OCI-LY1 (cell line): ENCODE measurements at regions not wholly inside any gene's neighbourhood (a gene's known extent, or its start where the extent isn't known, plus 50 kb on each side); places are given as distances from the start of the nearest gene placed in this dataset.
A peak's percentile ranks its signal among the peaks of the same experiment; 100 is the strongest.

ENCODE experiments used
- H2AFZ ChIP-seq: fragments of 200-600 bp; sonication (generic), shearing (Covaris generic); 2 replicates; pipeline ENCODE4 v1.6.0; 2014; ENCODE audit warnings: antibody characterized with exemption, mild to moderate bottlenecking, low read length
- H3F3A ChIP-seq: fragments of 200-600 bp; sonication (generic), shearing (Covaris generic); 2 replicates; pipeline ENCODE4 v1.6.0; 2014; ENCODE audit warnings: mild to moderate bottlenecking, antibody characterized with exemption, low read length, moderate library complexity; ENCODE audit not compliant: insufficient read depth
- H3K27ac ChIP-seq: fragments of 200-600 bp; sonication (generic); 2 replicates; pipeline ENCODE4 v1.5.1; 2014; ENCODE audit warnings: low read length, mixed run types, mild to moderate bottlenecking, low read depth; ENCODE audit not compliant: poor library complexity, severe bottlenecking
- H3K27me3 ChIP-seq: fragments of 200-600 bp; sonication (generic); 2 replicates; pipeline ENCODE4 v1.6.0; 2014; ENCODE audit warnings: antibody characterized with exemption, mild to moderate bottlenecking, low read length, moderate library complexity; ENCODE audit not compliant: insufficient read depth
- H3K36me3 ChIP-seq: fragments of 200-600 bp; sonication (generic); 2 replicates; pipeline ENCODE4 v1.6.1; 2014; ENCODE audit warnings: mild to moderate bottlenecking, antibody characterized with exemption, low read length, moderate library complexity, mixed read lengths; ENCODE audit not compliant: insufficient read depth
- H3K4me1 ChIP-seq: fragments of 200-600 bp; sonication (generic); 2 replicates; pipeline ENCODE4 v1.5.1; 2014; ENCODE audit warnings: mild to moderate bottlenecking, low read length, moderate library complexity; ENCODE audit not compliant: insufficient read depth, severe bottlenecking
- H3K4me2 ChIP-seq: fragments of 200-600 bp; sonication (generic), shearing (Covaris generic); 2 replicates; pipeline ENCODE4 v1.6.1; 2014; ENCODE audit warnings: low read length
- H3K4me3 ChIP-seq: fragments of 200-600 bp; sonication (generic); 2 replicates; pipeline ENCODE4 v1.5.1; 2014; ENCODE audit warnings: low read length, low read depth, mild to moderate bottlenecking, mixed read lengths; ENCODE audit not compliant: poor library complexity, severe bottlenecking
- H3K79me2 ChIP-seq: fragments of 200-600 bp; shearing (Covaris generic); 2 replicates; pipeline ENCODE4 v1.6.1; 2016; ENCODE audit warnings: mixed run types, low read length, mixed read lengths; ENCODE audit not compliant: insufficient read depth
- H3K9ac ChIP-seq: fragments of 200-600 bp; sonication (generic), shearing (Covaris generic); 2 replicates; pipeline ENCODE4 v1.6.1; 2014; ENCODE audit warnings: mild to moderate bottlenecking, low read length, mixed read lengths
- H3K9me2 ChIP-seq: fragments of 200-600 bp; sonication (generic), shearing (Covaris generic); 2 replicates; pipeline ENCODE4 v1.6.1; 2014; ENCODE audit warnings: low read depth, mild to moderate bottlenecking, low read length, mixed read lengths
- H3K9me3 ChIP-seq: fragments of 200-600 bp; shearing (Covaris generic); 2 replicates; pipeline ENCODE4 v1.6.1; 2014; ENCODE audit warnings: low read length, mixed read lengths
- H4K20me1 ChIP-seq: fragments of 200-600 bp; sonication (generic), shearing (Covaris generic); 2 replicates; pipeline ENCODE4 v1.6.0; 2016; ENCODE audit warnings: mild to moderate bottlenecking, low read length; ENCODE audit not compliant: insufficient read depth
- CTCF ChIP-seq: fragments of 200-600 bp; sonication (generic), shearing (Covaris generic); IDR thresholded peaks from 2 replicates; pipeline ENCODE4 v1.5.1; 2017; ENCODE audit warnings: mild to moderate bottlenecking, antibody characterized with exemption, low read length, moderate library complexity, mixed read lengths
- EZH2 ChIP-seq: fragments of 200-600 bp; sonication (generic), shearing (Covaris generic); IDR thresholded peaks from 2 replicates; pipeline ENCODE4 v1.8.0; 2017; ENCODE audit warnings: borderline replicate concordance, mixed run types, mild to moderate bottlenecking, antibody characterized with exemption, low read length, moderate library complexity, mixed read lengths

GRCh38 chr5:115052948-115053347 lies 116.8 kb downstream of the TRIM36 start:
- TF ChIP-seq EZH2 (no peak), CTCF (no peak)
- no peaks in the 10 kb centered on the region for H3K4me1 ChIP-seq

GRCh38 chr5:115050866-115051265 lies 118.8 kb downstream of the TRIM36 start:
- Histone ChIP-seq H3K27ac (no peak overlapping the region), H3K9ac (no peak overlapping the region), H3K4me3 (no peak overlapping the region), H4K20me1 (no peaks in the 10 kb centered on the region), H3K27me3 (no peaks in the 10 kb centered on the region), H3K36me3 (no peaks in the 10 kb centered on the region), H3K9me2 (no peaks in the 10 kb centered on the region), H3K9me3 (no peaks in the 10 kb centered on the region), H3K79me2 (no peaks in the 10 kb centered on the region), H3F3A (no peaks in the 10 kb centered on the region), H3K4me1 (no peaks in the 10 kb centered on the region), H2AFZ (no peak overlapping the region), H3K4me2 (no peak overlapping the region)
- TF ChIP-seq EZH2 (no peak), CTCF (no peak)

More at GRCh38 chr5:115052948-115053347, 116.8 kb downstream of the TRIM36 start:
- Histone ChIP-seq H2AFZ (no peak overlapping the region), H3K79me2 (no peaks in the 10 kb centered on the region), H3K9me3 (no peaks in the 10 kb centered on the region), H3K4me2 (no peak overlapping the region), H3K9ac (no peak overlapping the region), H3K27ac (no peak overlapping the region), H3K4me3 (no peak overlapping the region), H3F3A (no peaks in the 10 kb centered on the region), H4K20me1 (no peaks in the 10 kb centered on the region), H3K36me3 (no peaks in the 10 kb centered on the region), H3K9me2 (no peaks in the 10 kb centered on the region), H3K27me3 (no peaks in the 10 kb centered on the region)

- Histone ChIP-seq H3K4me1 (no peaks in the 10 kb centered on the region), H3K27ac (no peak overlapping the region), H3K9me2 (no peaks in the 10 kb centered on the region), H3K4me2 (no peak overlapping the region), H3K27me3 (no peaks in the 10 kb centered on the region), H3K9ac (no peak overlapping the region), H3K9me3 (no peaks in the 10 kb centered on the region), H3F3A (no peaks in the 10 kb centered on the region), H4K20me1 (no peaks in the 10 kb centered on the region), H2AFZ (no peak overlapping the region), H3K36me3 (no peaks in the 10 kb centered on the region), H3K4me3 (no peak overlapping the region), H3K79me2 (no peaks in the 10 kb centered on the region)
- peak; percentile 34; the same call in 1 of the 2 replicates for TF ChIP-seq CTCF
- TF ChIP-seq EZH2 = no peak
Measured at GRCh38 chr5:115033861-115034260, 135.8 kb downstream of the TRIM36 start.
